Thymus (tissue), 11 donors: ENCODE measurements at regions not wholly inside any gene's neighbourhood (a gene's known extent, or its start where the extent isn't known, plus 50 kb on each side); places are given as distances from the start of the nearest gene placed in this dataset.

Experiments used
- DNase-seq, 9 donors: peaks; one replicate each; pipeline ENCODE4 v3.0.0-alpha.2; 2013; ENCODE audit warnings: low spot score in 9 of 9, low read depth in 6 of 9, missing footprints in 1 of 9
- H3K27ac ChIP-seq, 2 donors: one replicate each; pipeline ENCODE4 v1.5.1; 2013; ENCODE audit warnings: control low read depth in 1 of 2, low read depth in 1 of 2, low read length in 1 of 2, mild to moderate bottlenecking in 1 of 2, moderate library complexity in 1 of 2
- H3K27me3 ChIP-seq, 2 donors: one replicate each; pipeline ENCODE4 v1.5.1; 2013; ENCODE audit warnings: low read length in 1 of 2; ENCODE audit not compliant: control insufficient read depth in 2 of 2, insufficient read depth in 1 of 2
- H3K36me3 ChIP-seq, 2 donors: one replicate each; pipeline ENCODE4 v1.5.1; 2013; ENCODE audit warnings: low read length in 1 of 2, mild to moderate bottlenecking in 1 of 2, moderate library complexity in 1 of 2; ENCODE audit not compliant: control insufficient read depth in 2 of 2, insufficient read depth in 2 of 2
- H3K4me1 ChIP-seq, 2 donors: one replicate each; pipeline ENCODE4 v1.5.1; 2013; ENCODE audit warnings: low read length in 2 of 2; ENCODE audit not compliant: control insufficient read depth in 2 of 2, insufficient read depth in 2 of 2
- H3K4me3 ChIP-seq, 2 donors: one replicate each; pipeline ENCODE4 v1.5.1; 2013; ENCODE audit warnings: low read length in 2 of 2, control low read depth in 1 of 2, mild to moderate bottlenecking in 1 of 2
- H3K9me3 ChIP-seq, 2 donors: one replicate each; pipeline ENCODE4 v1.5.1; 2013; ENCODE audit warnings: low read length in 1 of 2, mild to moderate bottlenecking in 1 of 2; ENCODE audit not compliant: control insufficient read depth in 2 of 2, insufficient read depth in 1 of 2
- WGBS: extraction: QIAGEN DNeasy Blood & Tissue Kit; methylation state at CpG from one replicate; pipeline ENCODE4 v1.1.7; 2013; 5-methylcytosine and 5-hydroxymethylcytosine counted together
- donor health status: healthy.

- Histone ChIP-seq H3K9me3 (no peaks in the 10 kb centered on the region), H3K27ac (no peak overlapping the region), H3K36me3 (no peaks in the 10 kb centered on the region), H3K4me3 (no peak overlapping the region), H3K4me1 (no peaks in the 10 kb centered on the region), H3K27me3 (no peaks in the 10 kb centered on the region)
- WGBS = 25% methylated on average over 2 of the region's 2 CpGs
- DNase-seq = no peak
Observed at GRCh38 chr4:23629421-23629820, 260.4 kb downstream of the PPARGC1A start.

GRCh38 chr4:23614284-23614892, 275.5 kb downstream of the PPARGC1A start:
- no peak for DNase-seq
- 65% methylated on average over 5 of the region's 6 CpGs for WGBS

GRCh38 chr4:23613782-23614181, 276.1 kb downstream of the PPARGC1A start:
- Histone ChIP-seq H3K4me3 (no peak overlapping the region), H3K9me3 (no peaks in the 10 kb centered on the region), H3K27ac (no peak overlapping the region), H3K4me1 (no peaks in the 10 kb centered on the region), H3K27me3 (no peaks in the 10 kb centered on the region), H3K36me3 (no peaks in the 10 kb centered on the region)
- no peak for DNase-seq

More at GRCh38 chr4:23614284-23614892, 275.5 kb downstream of the PPARGC1A start:
- Histone ChIP-seq H3K27ac (no peak overlapping the region), H3K27me3 (no peaks in the 10 kb centered on the region), H3K4me1 (no peaks in the 10 kb centered on the region), H3K36me3 (no peaks in the 10 kb centered on the region), H3K9me3 (no peaks in the 10 kb centered on the region), H3K4me3 (no peak overlapping the region)

- no peak overlapping the region for H3K27ac ChIP-seq
- H3K4me3 ChIP-seq = no peak overlapping the region
- no peaks in the 10 kb centered on the region for H3K36me3 ChIP-seq
- 58% methylated on average over 2 of the region's 2 CpGs for WGBS
- H3K9me3 ChIP-seq = no peaks in the 10 kb centered on the region
- H3K4me1 ChIP-seq = no peaks in the 10 kb centered on the region
- H3K27me3 ChIP-seq = no peaks in the 10 kb centered on the region
- no peak for DNase-seq
Observed at GRCh38 chr4:23602720-23603119, 287.1 kb downstream of the PPARGC1A start.

- no peak for DNase-seq
- Histone ChIP-seq H3K27me3 (no peaks in the 10 kb centered on the region), H3K36me3 (no peaks in the 10 kb centered on the region), H3K4me1 (no peaks in the 10 kb centered on the region), H3K4me3 (no peak overlapping the region), H3K27ac (no peak overlapping the region), H3K9me3 (peaks cover 0 to 3% of the 10 kb centered on the region in 2 donors)
- WGBS = 89% methylated on average over 3 of the region's 3 CpGs
Observed at GRCh38 chr4:23594125-23594524, 295.7 kb downstream of the PPARGC1A start.

- no peak overlapping the region for H3K27ac ChIP-seq
- peaks cover 0 to 3% of the 10 kb centered on the region in 2 donors for H3K9me3 ChIP-seq
- no peak for DNase-seq
- H3K36me3 ChIP-seq = no peaks in the 10 kb centered on the region
- H3K4me1 ChIP-seq = no peaks in the 10 kb centered on the region
- no peaks in the 10 kb centered on the region for H3K27me3 ChIP-seq
- H3K4me3 ChIP-seq = no peak overlapping the region
- 56% methylated on average over 2 of the region's 2 CpGs for WGBS
Observed at GRCh38 chr4:23590431-23590830, 299.4 kb downstream of the PPARGC1A start.

GRCh38 chr4:23584024-23584423, 305.8 kb downstream of the PPARGC1A start:
- no peak overlapping the region for H3K4me3 ChIP-seq
- no peaks in the 10 kb centered on the region for H3K36me3 ChIP-seq
- DNase-seq = no peak
- WGBS = 37% methylated on average over 3 of the region's 3 CpGs
- no peaks in the 10 kb centered on the region for H3K27me3 ChIP-seq
- H3K4me1 ChIP-seq = no peaks in the 10 kb centered on the region
- H3K9me3 ChIP-seq = no peaks in the 10 kb centered on the region
- H3K27ac ChIP-seq = no peak overlapping the region

- no peaks in the 10 kb centered on the region for H3K9me3 ChIP-seq
- no peaks in the 10 kb centered on the region for H3K36me3 ChIP-seq
- WGBS = 82% methylated on average over 1 of the region's 1 CpG
- no peaks in the 10 kb centered on the region for H3K4me1 ChIP-seq
- no peak overlapping the region for H3K27ac ChIP-seq
- no peak for DNase-seq
- H3K27me3 ChIP-seq = no peaks in the 10 kb centered on the region
- H3K4me3 ChIP-seq = no peak overlapping the region
Observed at GRCh38 chr4:23582671-23583070, 307.2 kb downstream of the PPARGC1A start.

- Histone ChIP-seq H3K4me3 (no peak overlapping the region), H3K4me1 (no peaks in the 10 kb centered on the region), H3K27ac (no peak overlapping the region)
Observed at GRCh38 chr4:23579166-23579565, 310.7 kb downstream of the PPARGC1A start.

GRCh38 chr4:23577398-23577797, 312.4 kb downstream of the PPARGC1A start:
- peaks cover 0 to 6% of the 10 kb centered on the region in 2 donors for H3K9me3 ChIP-seq
- no peaks in the 10 kb centered on the region for H3K27me3 ChIP-seq
- DNase-seq = no peak
- H3K4me3 ChIP-seq = no peak overlapping the region
- no peak overlapping the region for H3K27ac ChIP-seq
- 86% methylated on average over 5 of the region's 5 CpGs for WGBS
- H3K36me3 ChIP-seq = no peaks in the 10 kb centered on the region
- no peaks in the 10 kb centered on the region for H3K4me1 ChIP-seq

More at GRCh38 chr4:23579166-23579565, 310.7 kb downstream of the PPARGC1A start:
- Histone ChIP-seq H3K36me3 (no peaks in the 10 kb centered on the region), H3K9me3 (no peaks in the 10 kb centered on the region), H3K27me3 (no peaks in the 10 kb centered on the region)
- DNase-seq = no peak
- WGBS = 84% methylated on average over 6 of the region's 6 CpGs
